ENCODE measurements at regions not wholly inside any gene's neighbourhood (a gene's known extent, or its start where the extent isn't known, plus 50 kb on each side); places are given as distances from the start of the nearest gene placed in this dataset.

GRCh38 chr6:144883915-144884314 lies 598.8 kb downstream of the UTRN start:
- TF ChIP-seq EP300 (IDR thresholded peaks at IDR 0.05; ENCODE audit: borderline replicate concordance): no peak
- no peak for TF ChIP-seq EGR1 (IDR thresholded peaks at IDR 0.05)
- TF ChIP-seq REST (IDR thresholded peaks at IDR 0.05; ENCODE audit: low read depth): no peak

GRCh38 chr6:144885817-144886216 lies 600.7 kb downstream of the UTRN start:
- TF ChIP-seq ZBTB7A (IDR thresholded peaks at IDR 0.05; ENCODE audit: low read depth) (no peak), NFIC (IDR thresholded peaks at IDR 0.05) (no peak), REST (IDR thresholded peaks at IDR 0.05; ENCODE audit: low read depth) (no peak), TCF12 (IDR thresholded peaks at IDR 0.05; ENCODE audit: low read depth) (no peak), EP300 (IDR thresholded peaks at IDR 0.05; ENCODE audit: borderline replicate concordance) (no peak), CREB1 (IDR thresholded peaks at IDR 0.05; ENCODE audit: low read depth) (no peak), USF1 (IDR thresholded peaks at IDR 0.05) (no peak), EGR1 (IDR thresholded peaks at IDR 0.05) (no peak), RAD21 (IDR thresholded peaks at IDR 0.05; ENCODE audit: low read depth) (no peak)

GRCh38 chr6:144886682-144887081 lies 601.5 kb downstream of the UTRN start:
- no peak for TF ChIP-seq EGR1 (IDR thresholded peaks at IDR 0.05)
- no peak for TF ChIP-seq TEAD4 (IDR thresholded peaks at IDR 0.05)
- TF ChIP-seq RAD21 (IDR thresholded peaks at IDR 0.05; ENCODE audit: low read depth): no peak
- TF ChIP-seq FOXM1 (IDR thresholded peaks at IDR 0.05; ENCODE audit: borderline replicate concordance, low read depth): no peak
- TF ChIP-seq YY1 (IDR thresholded peaks at IDR 0.05; ENCODE audit: low read depth): no peak
- no peak for TF ChIP-seq CEBPB (IDR thresholded peaks at IDR 0.05)

- no peak for TF ChIP-seq CREB1 (IDR thresholded peaks at IDR 0.05; ENCODE audit: low read depth)
- no peak for TF ChIP-seq CEBPB (IDR thresholded peaks at IDR 0.05)
- no peak for TF ChIP-seq USF1 (IDR thresholded peaks at IDR 0.05)
- TF ChIP-seq TAF1 (IDR thresholded peaks at IDR 0.05; ENCODE audit: low read depth): no peak
- TF ChIP-seq YY1 (IDR thresholded peaks at IDR 0.05; ENCODE audit: low read depth): no peak
- TF ChIP-seq TCF12 (IDR thresholded peaks at IDR 0.05; ENCODE audit: low read depth): no peak
- no peak for TF ChIP-seq REST (IDR thresholded peaks at IDR 0.05; ENCODE audit: low read depth)
- no peak for TF ChIP-seq RAD21 (IDR thresholded peaks at IDR 0.05; ENCODE audit: low read depth)
- no peak for TF ChIP-seq ZBTB7A (IDR thresholded peaks at IDR 0.05; ENCODE audit: low read depth)
- TF ChIP-seq EGR1 (IDR thresholded peaks at IDR 0.05): no peak
- no peak for TF ChIP-seq MAX (IDR thresholded peaks at IDR 0.05)
- no peak for TF ChIP-seq EP300 (IDR thresholded peaks at IDR 0.05; ENCODE audit: borderline replicate concordance)
- no peak for TF ChIP-seq TEAD4 (IDR thresholded peaks at IDR 0.05)
- TF ChIP-seq FOXM1 (IDR thresholded peaks at IDR 0.05; ENCODE audit: borderline replicate concordance, low read depth): no peak
- no peak for TF ChIP-seq NFIC (IDR thresholded peaks at IDR 0.05)
Observed at GRCh38 chr6:144888621-144889020, 603.5 kb downstream of the UTRN start.

- TF ChIP-seq CEBPB (IDR thresholded peaks at IDR 0.05): no peak
- TF ChIP-seq TAF1 (IDR thresholded peaks at IDR 0.05; ENCODE audit: low read depth): no peak
- no peak for TF ChIP-seq MAX (IDR thresholded peaks at IDR 0.05)
- no peak for TF ChIP-seq TCF12 (IDR thresholded peaks at IDR 0.05; ENCODE audit: low read depth)
- no peak for TF ChIP-seq USF1 (IDR thresholded peaks at IDR 0.05)
- TF ChIP-seq NFIC (IDR thresholded peaks at IDR 0.05): no peak
- TF ChIP-seq TEAD4 (IDR thresholded peaks at IDR 0.05): no peak
- no peak for TF ChIP-seq REST (IDR thresholded peaks at IDR 0.05; ENCODE audit: low read depth)
- TF ChIP-seq ZBTB7A (IDR thresholded peaks at IDR 0.05; ENCODE audit: low read depth): no peak
- TF ChIP-seq FOXM1 (IDR thresholded peaks at IDR 0.05; ENCODE audit: borderline replicate concordance, low read depth): no peak
- TF ChIP-seq EGR1 (IDR thresholded peaks at IDR 0.05): no peak
- TF ChIP-seq YY1 (IDR thresholded peaks at IDR 0.05; ENCODE audit: low read depth): no peak
- TF ChIP-seq CREB1 (IDR thresholded peaks at IDR 0.05; ENCODE audit: low read depth): no peak
Observed at GRCh38 chr6:144893680-144894151, 608.6 kb downstream of the UTRN start.
